Upper lobe of left lung (tissue), 6 donors: ENCODE measurements at regions not wholly inside any gene's neighbourhood (a gene's known extent, or its start where the extent isn't known, plus 50 kb on each side); places are given as distances from the start of the nearest gene placed in this dataset.

Source experiments
- ATAC-seq, 2 donors: fragments of 200-7000 bp; cut with Tn5 transposase; one replicate each; pipeline ENCODE4 v1.9.1; 2022; ENCODE audit warnings: mild to moderate bottlenecking in 2 of 2, moderate library complexity in 2 of 2; ENCODE audit not compliant: low FRiP score in 2 of 2
- DNase-seq, 2 donors: peaks; one replicate each; pipeline ENCODE4 v3.0.0-alpha.2; 2019 to 2020
- H3K27ac ChIP-seq, 4 donors: fragments of 200-600 bp; sonication (generic); one replicate each; pipeline ENCODE4 v1.5.1; 2016 to 2019
- H3K27me3 ChIP-seq, 4 donors: fragments of 200-600 bp; sonication (generic); one replicate each; pipeline ENCODE4 v1.5.1; 2017 to 2019
- H3K36me3 ChIP-seq, 4 donors: fragments of 200-600 bp; sonication (generic); one replicate each; pipeline ENCODE4 v1.5.1; 2016 to 2019
- H3K4me1 ChIP-seq, 4 donors: fragments of 200-600 bp; sonication (generic); one replicate each; pipeline ENCODE4 v1.5.1; 2018 to 2019
- H3K4me3 ChIP-seq, 4 donors: fragments of 200-600 bp; sonication (generic); one replicate each; pipeline ENCODE4 v1.5.1; 2017 to 2019; ENCODE audit warnings: mild to moderate bottlenecking in 2 of 4, moderate library complexity in 1 of 4
- H3K9me3 ChIP-seq, 4 donors: fragments of 200-600 bp; sonication (generic); one replicate each; pipeline ENCODE4 v1.5.1; 2018 to 2019
- EP300 ChIP-seq, 4 donors: sonication (generic); formaldehyde crosslinking; IDR thresholded peaks; one replicate each; pipeline ENCODE4 v1.5.1; 2017; ENCODE audit warnings: antibody characterized with exemption in 4 of 4, control low read depth in 2 of 4
- POLR2A ChIP-seq, 4 donors: fragments of 450-650 bp; IDR thresholded peaks; one replicate each; pipeline ENCODE4 v1.5.1; 2016 to 2017; ENCODE audit warnings: antibody characterized with exemption in 4 of 4, mild to moderate bottlenecking in 2 of 4
- POLR2AphosphoS5 ChIP-seq, 2 donors: sonication (generic); formaldehyde crosslinking; IDR thresholded peaks; one replicate each; pipeline ENCODE4 v1.5.1; 2017; ENCODE audit warnings: antibody characterized with exemption in 2 of 2
- WGBS, 2 donors: methylation state at CpG; one replicate each; pipeline ENCODE4 v1.1.5; 2017 to 2018; 5-methylcytosine and 5-hydroxymethylcytosine counted together
- TF ChIP-seq, protein P1 (sequence below), 6 experiments: fragments of 450-650 bp in 4 of 6; fragments of 200-600 bp in 2 of 6; sonication (generic) in 2 of 6; IDR thresholded peaks; one replicate each; pipeline ENCODE4 v1.5.1; 2016 to 2019; ENCODE audit warnings: antibody characterized with exemption in 6 of 6
- donor health status: DM: no; HTN: no; CAD: no; lungs with moderate emphysema.
- donor health status: DM: no; HTN: yes; CAD: no; lungs with severe emphysema.

DNA sequence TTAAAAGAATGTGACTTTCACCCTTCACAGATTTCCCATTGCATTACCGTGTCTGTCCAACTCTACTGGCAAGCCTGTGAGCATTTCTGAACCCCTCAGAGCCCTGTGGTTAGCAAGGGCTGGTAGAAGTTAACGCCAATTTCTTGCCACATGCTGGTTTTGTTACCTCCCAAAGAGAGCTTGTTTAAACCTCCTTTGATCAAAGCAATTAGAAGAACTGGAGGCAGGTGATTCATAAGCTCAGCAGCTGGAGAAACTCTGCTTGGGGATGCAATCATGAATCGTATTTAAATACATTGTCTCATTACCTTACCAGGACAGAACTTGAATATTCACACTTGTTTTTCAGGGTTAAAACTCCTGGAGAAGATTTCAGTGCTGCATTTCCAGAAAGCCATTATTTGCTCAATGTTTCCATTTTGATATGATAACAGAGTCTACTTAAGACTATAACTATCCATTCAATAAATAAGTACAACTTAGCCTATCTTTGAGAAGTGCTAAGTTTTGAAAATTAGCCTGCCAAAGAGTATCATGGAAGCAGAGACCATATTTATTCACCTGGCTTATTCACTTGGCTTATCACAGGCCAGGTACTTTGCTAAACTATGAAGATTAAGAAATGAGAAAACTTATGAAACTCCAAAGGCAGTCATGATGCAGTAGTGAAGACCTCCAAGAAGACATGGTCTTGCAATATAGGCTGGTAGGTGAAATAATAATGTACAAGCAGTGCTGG is 292.8 kb downstream of the INSIG2 start:
- H3K27me3 ChIP-seq: no peaks in the 10 kb centered on the region
- H3K36me3 ChIP-seq: no peaks in the 10 kb centered on the region
- H3K9me3 ChIP-seq: no peaks in the 10 kb centered on the region
- TF ChIP-seq POLR2AphosphoS5 (IDR thresholded peaks at IDR 0.05): no peak
- no peak overlapping the region for H3K27ac ChIP-seq
- no peak overlapping the region for H3K4me3 ChIP-seq
- H3K4me1 ChIP-seq: no peaks in the 10 kb centered on the region
- DNase-seq (no peak), ATAC-seq (no peak)
- 44 to 61% methylated on average over 3 of the region's 3 CpGs for WGBS, 2 donors

DNA sequence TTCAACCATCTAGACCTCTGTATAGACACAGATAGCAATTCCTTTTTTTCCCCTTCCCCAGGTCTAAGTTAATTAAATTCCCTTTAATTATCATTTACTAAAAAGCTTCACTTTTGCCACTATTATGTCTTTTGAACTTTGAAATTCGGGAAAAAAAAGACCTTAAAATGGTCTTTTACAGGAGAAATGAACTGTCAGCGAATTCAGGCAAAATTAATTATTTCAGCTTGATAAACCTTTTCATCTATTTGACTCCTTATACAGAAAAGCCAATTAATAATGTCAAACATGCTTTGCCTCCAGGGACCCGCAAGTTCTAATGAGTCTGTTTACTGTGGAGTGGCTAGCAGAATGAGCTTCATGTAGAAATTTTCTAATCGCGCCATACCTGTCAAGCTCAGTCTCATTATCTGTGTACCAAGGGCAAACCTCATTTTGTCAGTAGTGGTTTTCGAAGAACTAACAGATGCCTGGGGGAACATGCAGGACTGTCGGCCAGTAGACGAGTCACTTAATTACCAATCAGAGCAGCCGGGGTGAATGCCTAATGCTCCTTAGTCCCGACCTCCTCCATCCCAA is 287.7 kb downstream of the INSIG2 start:
- ATAC-seq (no peak), DNase-seq (no peak)
- Histone ChIP-seq H3K36me3 (no peaks in the 10 kb centered on the region), H3K27me3 (no peaks in the 10 kb centered on the region), H3K4me3 (no peak overlapping the region), H3K4me1 (no peaks in the 10 kb centered on the region), H3K9me3 (no peaks in the 10 kb centered on the region), H3K27ac (no peak overlapping the region)
- TF ChIP-seq, protein P1, sequence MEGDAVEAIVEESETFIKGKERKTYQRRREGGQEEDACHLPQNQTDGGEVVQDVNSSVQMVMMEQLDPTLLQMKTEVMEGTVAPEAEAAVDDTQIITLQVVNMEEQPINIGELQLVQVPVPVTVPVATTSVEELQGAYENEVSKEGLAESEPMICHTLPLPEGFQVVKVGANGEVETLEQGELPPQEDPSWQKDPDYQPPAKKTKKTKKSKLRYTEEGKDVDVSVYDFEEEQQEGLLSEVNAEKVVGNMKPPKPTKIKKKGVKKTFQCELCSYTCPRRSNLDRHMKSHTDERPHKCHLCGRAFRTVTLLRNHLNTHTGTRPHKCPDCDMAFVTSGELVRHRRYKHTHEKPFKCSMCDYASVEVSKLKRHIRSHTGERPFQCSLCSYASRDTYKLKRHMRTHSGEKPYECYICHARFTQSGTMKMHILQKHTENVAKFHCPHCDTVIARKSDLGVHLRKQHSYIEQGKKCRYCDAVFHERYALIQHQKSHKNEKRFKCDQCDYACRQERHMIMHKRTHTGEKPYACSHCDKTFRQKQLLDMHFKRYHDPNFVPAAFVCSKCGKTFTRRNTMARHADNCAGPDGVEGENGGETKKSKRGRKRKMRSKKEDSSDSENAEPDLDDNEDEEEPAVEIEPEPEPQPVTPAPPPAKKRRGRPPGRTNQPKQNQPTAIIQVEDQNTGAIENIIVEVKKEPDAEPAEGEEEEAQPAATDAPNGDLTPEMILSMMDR (IDR thresholded peaks at IDR 0.05): no peak
- no peak for TF ChIP-seq EP300 (IDR thresholded peaks at IDR 0.05)
- no peak for TF ChIP-seq POLR2A (IDR thresholded peaks at IDR 0.05)
- no peak for TF ChIP-seq POLR2AphosphoS5 (IDR thresholded peaks at IDR 0.05)
- 80 to 82% methylated on average over 10 of the region's 10 CpGs for WGBS, 2 donors

DNA sequence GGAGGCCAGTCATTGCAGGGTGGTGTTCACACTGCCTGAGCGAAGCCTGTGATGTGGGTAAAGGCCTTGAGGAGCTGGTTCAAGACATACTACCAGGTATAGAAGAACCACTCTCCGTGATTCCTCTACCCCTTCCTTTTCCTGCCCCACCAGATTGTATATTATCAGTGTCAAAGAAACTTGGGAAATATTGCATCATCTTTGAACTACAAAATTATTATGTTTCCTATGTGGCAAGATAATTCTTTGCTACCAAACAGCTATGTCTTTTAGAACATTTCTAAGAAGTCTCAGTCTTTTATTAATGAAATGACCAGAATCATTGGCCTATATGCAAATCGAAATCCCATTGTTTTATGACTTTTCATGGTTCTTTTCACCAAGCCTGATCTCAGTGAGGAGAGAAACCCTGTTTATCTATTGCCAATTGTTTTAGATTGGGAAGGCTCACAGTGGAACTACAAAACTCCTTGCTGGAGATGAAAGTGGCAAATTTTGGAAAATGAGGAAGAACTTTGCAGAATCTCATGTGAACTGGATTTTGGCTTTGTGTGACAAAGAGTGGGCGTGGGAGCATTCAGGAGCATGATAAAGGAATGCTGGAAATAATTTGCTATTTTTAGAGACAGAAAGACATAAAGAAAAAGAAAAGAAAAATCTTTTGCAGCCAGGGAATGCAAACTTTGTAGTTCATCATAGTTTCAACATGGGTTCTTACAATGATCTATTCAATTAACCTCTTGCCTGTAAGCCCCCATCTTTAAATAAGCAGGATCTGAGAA is 286.9 kb downstream of the INSIG2 start:
- no peaks in the 10 kb centered on the region for H3K27me3 ChIP-seq
- H3K4me3 ChIP-seq: no peak overlapping the region
- no peaks in the 10 kb centered on the region for H3K4me1 ChIP-seq
- ATAC-seq (no peak), DNase-seq (no peak)
- H3K27ac ChIP-seq: no peak overlapping the region
- WGBS, 2 donors: 66 to 72% methylated on average over 4 of the region's 4 CpGs
- no peaks in the 10 kb centered on the region for H3K9me3 ChIP-seq
- TF ChIP-seq EP300 (IDR thresholded peaks at IDR 0.05) (no peak), POLR2AphosphoS5 (IDR thresholded peaks at IDR 0.05) (no peak), POLR2A (IDR thresholded peaks at IDR 0.05) (no peak)
- TF ChIP-seq, protein P1 (IDR thresholded peaks at IDR 0.05): no peak
- H3K36me3 ChIP-seq: no peaks in the 10 kb centered on the region

DNA sequence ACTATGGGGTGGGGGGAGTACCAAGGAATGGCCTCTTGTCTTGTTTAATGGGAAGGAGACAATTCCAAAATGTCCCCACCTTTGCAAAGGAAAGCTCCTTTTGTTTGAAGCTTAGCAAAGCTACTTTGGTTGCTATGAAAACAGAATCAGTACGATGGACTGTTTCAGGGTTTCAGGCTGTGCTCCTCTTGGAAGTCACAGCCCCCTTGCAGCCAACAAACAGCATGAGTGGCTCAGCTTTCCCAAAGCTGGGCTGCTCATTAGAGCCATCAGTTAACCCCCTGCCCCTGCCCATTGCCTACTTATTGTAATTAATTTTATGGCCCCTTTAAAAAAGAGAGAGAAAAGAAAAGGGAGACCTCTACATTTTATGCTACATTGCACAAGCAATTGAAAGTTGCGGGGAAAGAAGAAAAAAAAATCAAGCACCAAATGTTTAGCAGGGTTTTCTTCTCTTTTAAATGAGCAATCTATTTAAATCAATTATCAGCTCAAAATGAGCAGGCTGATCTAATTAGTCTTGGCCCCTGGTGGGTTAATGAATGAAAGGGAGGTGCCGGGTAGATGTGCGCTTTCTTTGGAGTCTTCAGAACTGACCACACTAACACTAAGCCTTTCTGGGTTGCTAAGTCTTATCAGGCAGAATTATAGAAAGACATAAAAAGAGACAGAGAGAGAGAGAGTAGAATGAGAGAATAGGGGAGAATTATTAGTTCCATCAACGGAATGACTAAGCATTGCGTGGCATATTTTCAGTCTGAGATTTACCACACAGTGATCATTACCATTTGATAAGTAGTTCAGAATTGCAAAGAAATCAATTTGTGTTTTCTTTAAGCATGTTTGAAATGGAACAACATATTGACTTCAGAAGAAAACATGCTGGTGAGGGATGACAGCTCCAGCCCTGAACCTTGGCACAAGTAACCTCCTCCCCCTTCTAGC is 284.9 kb downstream of the INSIG2 start:
- no peak overlapping the region for H3K27ac ChIP-seq
- WGBS, 2 donors: 75 to 86% methylated on average over 6 of the region's 6 CpGs
- no peaks in the 10 kb centered on the region for H3K27me3 ChIP-seq
- H3K4me1 ChIP-seq: no peaks in the 10 kb centered on the region
- TF ChIP-seq POLR2A (IDR thresholded peaks at IDR 0.05) (no peak), POLR2AphosphoS5 (IDR thresholded peaks at IDR 0.05) (no peak), EP300 (IDR thresholded peaks at IDR 0.05) (no peak)
- TF ChIP-seq, protein P1 (IDR thresholded peaks at IDR 0.05): no peak
- ATAC-seq (no peak), DNase-seq (no peak)
- H3K4me3 ChIP-seq: no peak overlapping the region
- H3K9me3 ChIP-seq: no peaks in the 10 kb centered on the region
- H3K36me3 ChIP-seq: no peaks in the 10 kb centered on the region
